OCI-LY3 (cell line): ENCODE measurements at regions not wholly inside any gene's neighbourhood (a gene's known extent, or its start where the extent isn't known, plus 50 kb on each side); places are given as distances from the start of the nearest gene placed in this dataset.
A peak's percentile ranks its signal among the peaks of the same experiment; 100 is the strongest.

Experiments used
- H2AFZ ChIP-seq: fragments of 200-600, 300-600 bp; shearing (Covaris generic); 2 replicates; pipeline ENCODE4 v1.6.0; 2014; ENCODE audit warnings: antibody characterized with exemption, low read depth, low read length
- H3K27ac ChIP-seq: fragments of 200-600, 300-600 bp; sonication (generic); 2 replicates; pipeline ENCODE4 v1.5.1; 2014; ENCODE audit warnings: mild to moderate bottlenecking, low read length, moderate library complexity, mixed read lengths
- H3K27me3 ChIP-seq: fragments of 200-600, 300-600 bp; sonication (generic); 2 replicates; pipeline ENCODE4 v1.6.1; 2014; ENCODE audit warnings: low read depth, low read length, mixed read lengths
- H3K36me3 ChIP-seq: fragments of 200-600, 300-600 bp; sonication (generic); replicated peaks from 2 replicates; pipeline ENCODE3; 2014; ENCODE audit warnings: low read depth, low read length, mixed read lengths
- H3K4me1 ChIP-seq: fragments of 300-600, 200-600 bp; sonication (generic); 2 replicates; pipeline ENCODE4 v1.6.1; 2014; ENCODE audit warnings: low read length, mixed read lengths
- H3K4me2 ChIP-seq: fragments of 200-600, 300-600 bp; sonication (generic); 2 replicates; pipeline ENCODE4 v1.6.1; 2014; ENCODE audit warnings: low read length, mixed read lengths
- H3K4me3 ChIP-seq: fragments of 300-600, 200-600 bp; sonication (generic); 2 replicates; pipeline ENCODE4 v1.5.1; 2014; ENCODE audit warnings: antibody characterized with exemption, mild to moderate bottlenecking, low read length, moderate library complexity
- H3K79me2 ChIP-seq: fragments of 300-600, 200-600 bp; shearing (Covaris generic); 2 replicates; pipeline ENCODE4 v1.6.1; 2014; ENCODE audit warnings: mild to moderate bottlenecking, low read length, mixed read lengths
- H3K9ac ChIP-seq: fragments of 300-600, 200-600 bp; shearing (Covaris generic); 2 replicates; pipeline ENCODE4 v1.6.0; 2014; ENCODE audit warnings: mild to moderate bottlenecking, low read length, moderate library complexity
- H3K9me3 ChIP-seq: fragments of 200-600, 300-600 bp; shearing (Covaris generic); 2 replicates; pipeline ENCODE4 v1.6.1; 2014; ENCODE audit warnings: low read length, mixed read lengths; ENCODE audit not compliant: insufficient read depth
- H4K20me1 ChIP-seq: fragments of 200-600, 300-600 bp; sonication (generic); 2 replicates; pipeline ENCODE4 v1.6.1; 2016; ENCODE audit warnings: low read length, mixed read lengths; ENCODE audit not compliant: insufficient read depth
- CTCF ChIP-seq: fragments of 200-600, 300-600 bp; sonication (generic); IDR thresholded peaks from 2 replicates; pipeline ENCODE4 v1.5.1; 2014; ENCODE audit warnings: antibody characterized with exemption, low read length, low read depth
- EZH2phosphoT487 ChIP-seq: fragments of 200-600 bp; shearing (Covaris generic); IDR thresholded peaks from 2 replicates; pipeline ENCODE4 v1.6.1; 2018; ENCODE audit warnings: antibody characterized with exemption, mixed run types, low read depth

- no peak for TF ChIP-seq EZH2phosphoT487
- no peak for TF ChIP-seq CTCF
- Histone ChIP-seq H3K27ac (no peak overlapping the region), H2AFZ (no peak overlapping the region), H3K4me3 (no peak overlapping the region), H3K79me2 (no peaks in the 10 kb centered on the region), H3K9ac (no peak overlapping the region), H3K36me3 (no peaks in the 10 kb centered on the region), H3K4me1 (peaks cover 3% of the 10 kb centered on the region; the same call in 1 of the 2 replicates), H3K9me3 (no peaks in the 10 kb centered on the region), H3K27me3 (no peaks in the 10 kb centered on the region), H4K20me1 (no peaks in the 10 kb centered on the region), H3K4me2 (no peak overlapping the region)
Measured at GRCh38 chr13:85930108-85930507, 130.9 kb upstream of the SLITRK6 start.

GRCh38 chr13:85910962-85911361 is 111.7 kb upstream of the SLITRK6 start:
- H2AFZ ChIP-seq: no peak overlapping the region

GRCh38 chr13:85900521-85900920 is 101.3 kb upstream of the SLITRK6 start:
- Histone ChIP-seq H3K9ac (no peak overlapping the region), H3K4me2 (no peak overlapping the region), H3K27me3 (no peaks in the 10 kb centered on the region), H4K20me1 (no peaks in the 10 kb centered on the region), H3K4me3 (no peak overlapping the region), H3K4me1 (no peaks in the 10 kb centered on the region), H3K27ac (no peak overlapping the region), H3K9me3 (no peaks in the 10 kb centered on the region), H3K79me2 (no peaks in the 10 kb centered on the region), H2AFZ (no peak overlapping the region), H3K36me3 (no peaks in the 10 kb centered on the region)
- TF ChIP-seq CTCF (no peak), EZH2phosphoT487 (no peak)

More at GRCh38 chr13:85910962-85911361, 111.7 kb upstream of the SLITRK6 start:
- no peak overlapping the region for H3K4me3 ChIP-seq
- H3K4me2 ChIP-seq: no peak overlapping the region
- H3K9ac ChIP-seq: no peak overlapping the region
- no peak for TF ChIP-seq EZH2phosphoT487
- TF ChIP-seq CTCF: no peak
- no peak overlapping the region for H3K27ac ChIP-seq
- no peaks in the 10 kb centered on the region for H3K36me3 ChIP-seq
- no peaks in the 10 kb centered on the region for H4K20me1 ChIP-seq
- no peaks in the 10 kb centered on the region for H3K27me3 ChIP-seq
- H3K79me2 ChIP-seq: no peaks in the 10 kb centered on the region
- no peaks in the 10 kb centered on the region for H3K4me1 ChIP-seq
- H3K9me3 ChIP-seq: peaks cover 9% of the 10 kb centered on the region

GRCh38 chr13:85896516-85897450 is 97.6 kb upstream of the SLITRK6 start:
- peak overlapping the region; percentile 56; the same call in 1 of the 2 replicates for H2AFZ ChIP-seq
- TF ChIP-seq EZH2phosphoT487 (no peak), CTCF (peak; percentile 28; the same call in 1 of the 2 replicates)
- no peaks in the 10 kb centered on the region for H3K4me1 ChIP-seq
- no peak overlapping the region for H3K4me3 ChIP-seq
- H3K9ac ChIP-seq: no peak overlapping the region
- H3K27me3 ChIP-seq: no peaks in the 10 kb centered on the region
- no peaks in the 10 kb centered on the region for H3K79me2 ChIP-seq
- H3K9me3 ChIP-seq: no peaks in the 10 kb centered on the region
- no peak overlapping the region for H3K4me2 ChIP-seq
- H3K36me3 ChIP-seq: no peaks in the 10 kb centered on the region
- H4K20me1 ChIP-seq: no peaks in the 10 kb centered on the region
- H3K27ac ChIP-seq: no peak overlapping the region
